ENCODE measurements at regions not wholly inside any gene's neighbourhood (a gene's known extent, or its start where the extent isn't known, plus 50 kb on each side); places are given as distances from the start of the nearest gene placed in this dataset.

GRCh38 chr6:126123226-126123625, 136.9 kb downstream of the TRMT11 start (continued):
- TF ChIP-seq SREBF1 (IDR thresholded peaks at IDR 0.05; ENCODE audit: borderline replicate concordance, low read depth, low read length) = no peak
- TF ChIP-seq, protein P1, sequence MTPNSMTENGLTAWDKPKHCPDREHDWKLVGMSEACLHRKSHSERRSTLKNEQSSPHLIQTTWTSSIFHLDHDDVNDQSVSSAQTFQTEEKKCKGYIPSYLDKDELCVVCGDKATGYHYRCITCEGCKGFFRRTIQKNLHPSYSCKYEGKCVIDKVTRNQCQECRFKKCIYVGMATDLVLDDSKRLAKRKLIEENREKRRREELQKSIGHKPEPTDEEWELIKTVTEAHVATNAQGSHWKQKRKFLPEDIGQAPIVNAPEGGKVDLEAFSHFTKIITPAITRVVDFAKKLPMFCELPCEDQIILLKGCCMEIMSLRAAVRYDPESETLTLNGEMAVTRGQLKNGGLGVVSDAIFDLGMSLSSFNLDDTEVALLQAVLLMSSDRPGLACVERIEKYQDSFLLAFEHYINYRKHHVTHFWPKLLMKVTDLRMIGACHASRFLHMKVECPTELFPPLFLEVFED (CRISPR knock-in tag; conservative IDR thresholded peaks at IDR 0.05) = no peak
- TF ChIP-seq RNF2 (IDR thresholded peaks at IDR 0.05) = no peak; the same call in 1 of the 2 replicates
- TF ChIP-seq NBN (IDR thresholded peaks at IDR 0.05; ENCODE audit: low read depth) = no peak
- TF ChIP-seq MECOM (CRISPR knock-in tag; IDR thresholded peaks at IDR 0.05) = peak; percentile 74
- TF ChIP-seq DLX4 (CRISPR knock-in tag; IDR thresholded peaks at IDR 0.05) = no peak
- no peak for TF ChIP-seq ATF1 (CRISPR knock-in tag; IDR thresholded peaks at IDR 0.05)
- TF ChIP-seq ATF1 (tag; IDR thresholded peaks at IDR 0.05) = 0 out of 2 replicates have a peak, but pooled peaks have one; percentile 11
- TF ChIP-seq ZFP1 (CRISPR knock-in tag; IDR thresholded peaks at IDR 0.05) = no peak
- TF ChIP-seq NFXL1 (CRISPR knock-in tag; IDR thresholded peaks at IDR 0.05) = no peak
- TF ChIP-seq ZNF778 (CRISPR knock-in tag; IDR thresholded peaks at IDR 0.05) = no peak
- TF ChIP-seq TRIM24 (IDR thresholded peaks at IDR 0.05) = peak; percentile 68 to 86
- no peak for TF ChIP-seq SREBF2 (CRISPR knock-in tag; IDR thresholded peaks at IDR 0.05)
- TF ChIP-seq RAD21 (CRISPR knock-in tag; conservative IDR thresholded peaks at IDR 0.05 in 1 of 2, IDR thresholded peaks at IDR 0.05 in 1 of 2) = peak in 1 of 2 experiments; percentile 34; a peak in 2 of 4 replicates
- TF ChIP-seq SMAD2 (IDR thresholded peaks at IDR 0.05; ENCODE audit: low read depth, low read length) = no peak
- TF ChIP-seq CTBP1 (IDR thresholded peaks at IDR 0.05; ENCODE audit: borderline replicate concordance) = peak; percentile 83
- TF ChIP-seq HMGN3 (IDR thresholded peaks at IDR 0.05; ENCODE audit: borderline replicate concordance, extremely low read depth, insufficient read length, low read depth, low read length) = peak; percentile 57
- no peak for TF ChIP-seq POLR2B (IDR thresholded peaks at IDR 0.05; ENCODE audit: low read depth, partially characterized antibody)
- peak; percentile 95 for TF ChIP-seq CBFA2T3 (IDR thresholded peaks at IDR 0.05)
- TF ChIP-seq, protein P2, sequence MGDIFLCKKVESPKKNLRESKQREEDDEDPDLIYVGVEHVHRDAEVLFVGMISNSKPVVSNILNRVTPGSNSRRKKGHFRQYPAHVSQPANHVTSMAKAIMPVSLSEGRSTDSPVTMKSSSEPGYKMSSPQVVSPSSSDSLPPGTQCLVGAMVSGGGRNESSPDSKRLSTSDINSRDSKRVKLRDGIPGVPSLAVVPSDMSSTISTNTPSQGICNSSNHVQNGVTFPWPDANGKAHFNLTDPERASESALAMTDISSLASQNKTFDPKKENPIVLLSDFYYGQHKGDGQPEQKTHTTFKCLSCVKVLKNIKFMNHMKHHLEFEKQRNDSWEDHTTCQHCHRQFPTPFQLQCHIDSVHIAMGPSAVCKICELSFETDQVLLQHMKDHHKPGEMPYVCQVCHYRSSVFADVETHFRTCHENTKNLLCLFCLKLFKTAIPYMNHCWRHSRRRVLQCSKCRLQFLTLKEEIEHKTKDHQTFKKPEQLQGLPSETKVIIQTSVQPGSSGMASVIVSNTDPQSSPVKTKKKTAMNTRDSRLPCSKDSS (IDR thresholded peaks at IDR 0.05; ENCODE audit: low read depth, partially characterized antibody) = no peak
- no peak for TF ChIP-seq NR2C2 (CRISPR knock-in tag; IDR thresholded peaks at IDR 0.05)
- TF ChIP-seq NR2C2 (tag; IDR thresholded peaks at IDR 0.05) = peak; percentile 29; the same call in 1 of the 2 replicates
- peak; percentile 72 for TF ChIP-seq MTA2 (IDR thresholded peaks at IDR 0.05; ENCODE audit: low read depth)
- peak; percentile 49; the same call in 1 of the 2 replicates for TF ChIP-seq PKNOX1 (IDR thresholded peaks at IDR 0.05)
- TF ChIP-seq LEF1 (IDR thresholded peaks at IDR 0.05) = peak; percentile 69
- TF ChIP-seq NCOA2 (IDR thresholded peaks at IDR 0.05; ENCODE audit: partially characterized antibody in 2 of 2) = no peak
- peak; percentile 24 for TF ChIP-seq HDAC3 (IDR thresholded peaks at IDR 0.05; ENCODE audit: borderline replicate concordance, partially characterized antibody)
- TF ChIP-seq CREB1 (IDR thresholded peaks at IDR 0.05) = peak; percentile 55; the same call in 1 of the 2 replicates
- TF ChIP-seq CREB1 (CRISPR knock-in tag; IDR thresholded peaks at IDR 0.05) = no peak
- no peak for TF ChIP-seq HLTF (IDR thresholded peaks at IDR 0.05)
- TF ChIP-seq HMG20A (CRISPR knock-in tag; conservative IDR thresholded peaks at IDR 0.05) = no peak
